ENCODE measurements at regions not wholly inside any gene's neighbourhood (a gene's known extent, or its start where the extent isn't known, plus 50 kb on each side); places are given as distances from the start of the nearest gene placed in this dataset.

- TF ChIP-seq EP300 (IDR thresholded peaks at IDR 0.05) (no peak), POLR2A (IDR thresholded peaks at IDR 0.05; ENCODE audit: low read depth) (no peak), POLR2AphosphoS5 (IDR thresholded peaks at IDR 0.05) (no peak), CTCF (IDR thresholded peaks at IDR 0.05) (no peak)
- Histone ChIP-seq H3K36me3 (no peaks in the 10 kb centered on the region), H3K9me3 (peaks cover 0 to 8% (median 7%) of the 10 kb centered on the region in 4 donors), H3K4me1 (no peaks in the 10 kb centered on the region), H3K27me3 (no peaks in the 10 kb centered on the region), H3K4me3 (no peak overlapping the region), H3K27ac (replicated peaks in 1 of 4) (no peak overlapping the region)
- 100% methylated on average over 1 of the region's 1 CpG for whole genome bisulfite sequencing
- no peak for DNase-seq (ENCODE audit: extremely low spot score)
- intact Hi-C loops (cut with DNase I) = no loop called here
These were observed 1385.8 kb downstream of the SI start for GRCh38 chr3:163692494-163692893.

DNA sequence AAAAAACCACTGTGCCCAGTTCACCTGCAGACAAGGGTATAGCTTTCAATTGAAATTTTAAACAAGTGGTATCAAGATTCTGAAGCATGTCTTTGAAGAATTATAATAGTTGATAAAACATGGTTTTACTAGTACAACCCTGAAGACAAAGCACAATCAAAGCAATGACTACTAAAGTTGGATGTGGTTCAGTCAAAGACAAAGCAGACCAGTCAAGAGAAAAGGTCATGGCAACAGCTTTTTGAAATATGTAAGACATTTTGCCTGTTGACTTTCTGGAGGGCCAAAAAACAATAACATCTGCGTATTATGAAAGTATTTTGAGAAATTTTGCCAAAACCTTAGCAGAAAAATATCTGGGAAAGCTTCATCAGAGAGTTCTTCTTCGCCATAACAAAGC lies 1393.6 kb downstream of the SI start:
- no peak overlapping the region for H3K4me3 ChIP-seq
- intact Hi-C loops (cut with DNase I) = no loop called here
- TF ChIP-seq POLR2AphosphoS5 (IDR thresholded peaks at IDR 0.05) = no peak
- TF ChIP-seq POLR2A (IDR thresholded peaks at IDR 0.05; ENCODE audit: low read depth) = no peak
- TF ChIP-seq CTCF (IDR thresholded peaks at IDR 0.05) = no peak
- no peak for TF ChIP-seq EP300 (IDR thresholded peaks at IDR 0.05)
- H3K4me1 ChIP-seq = no peaks in the 10 kb centered on the region
- H3K27ac ChIP-seq (replicated peaks in 1 of 4) = no peak overlapping the region
- no peaks in the 10 kb centered on the region for H3K36me3 ChIP-seq
- WGBS = 64% methylated on average over 2 of the region's 2 CpGs
- no peaks in the 10 kb centered on the region for H3K27me3 ChIP-seq
- H3K9me3 ChIP-seq = peaks cover 0 to 8% (median 6%) of the 10 kb centered on the region in 4 donors
- no peak for DNase-seq (ENCODE audit: extremely low spot score)

DNA sequence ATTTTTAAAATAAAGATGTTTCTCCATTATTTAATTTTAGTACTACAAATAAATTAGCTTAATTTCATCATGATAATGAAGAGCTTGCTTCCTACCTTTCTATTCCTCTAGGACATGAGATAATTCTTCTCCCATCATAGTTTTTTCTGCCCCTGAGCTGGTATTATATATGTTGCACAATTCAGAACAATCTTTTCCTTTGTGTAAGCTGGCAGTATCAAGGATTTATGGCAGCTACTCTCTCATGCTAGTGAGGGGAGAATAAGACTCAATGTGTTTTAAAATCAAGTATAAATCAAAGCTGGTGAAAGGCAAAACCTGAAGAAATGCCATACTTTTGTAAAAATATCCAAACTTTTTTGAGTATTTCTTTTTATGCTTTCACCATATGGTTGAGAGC lies 1405.3 kb downstream of the SI start:
- no peak for TF ChIP-seq POLR2AphosphoS5 (IDR thresholded peaks at IDR 0.05)
- TF ChIP-seq EP300 (IDR thresholded peaks at IDR 0.05) = no peak
- TF ChIP-seq POLR2A (IDR thresholded peaks at IDR 0.05; ENCODE audit: low read depth) = no peak
- TF ChIP-seq CTCF (IDR thresholded peaks at IDR 0.05) = no peak
- Histone ChIP-seq H3K27ac (replicated peaks in 1 of 4) (no peak overlapping the region), H3K4me3 (no peak overlapping the region), H3K36me3 (no peaks in the 10 kb centered on the region), H3K4me1 (no peaks in the 10 kb centered on the region), H3K9me3 (no peaks in the 10 kb centered on the region), H3K27me3 (no peaks in the 10 kb centered on the region)
- DNase-seq (ENCODE audit: extremely low spot score) = no peak
- intact Hi-C loops (cut with DNase I) = no loop called here

DNA sequence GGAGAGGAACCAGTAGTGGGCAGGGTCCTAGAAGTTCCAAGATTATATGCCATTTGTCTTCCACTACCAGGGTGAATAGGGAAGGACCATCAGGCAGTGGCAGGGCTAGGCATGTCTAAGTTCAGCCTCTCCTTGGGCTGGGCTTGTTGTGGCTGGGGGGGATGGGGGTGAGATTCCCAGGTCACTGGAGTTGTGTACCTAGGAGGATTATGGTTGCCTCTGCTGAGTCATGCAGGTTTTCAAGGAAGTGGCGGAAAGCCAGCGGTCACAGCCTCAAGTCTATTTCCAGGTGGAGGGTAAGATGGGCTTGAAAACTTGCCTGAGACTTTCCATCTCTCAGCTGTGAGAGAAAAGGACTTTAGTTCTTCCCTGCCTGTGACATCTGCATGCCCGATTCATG lies 1407.1 kb downstream of the SI start:
- H3K4me1 ChIP-seq = no peaks in the 10 kb centered on the region
- WGBS = 92% methylated on average over 3 of the region's 3 CpGs
- no peak overlapping the region for H3K4me3 ChIP-seq
- H3K9me3 ChIP-seq = peaks cover 0 to 8% (median 0%) of the 10 kb centered on the region in 4 donors
- DNase-seq (ENCODE audit: extremely low spot score) = no peak
- H3K27ac ChIP-seq (replicated peaks in 1 of 4) = no peak overlapping the region
- no peaks in the 10 kb centered on the region for H3K36me3 ChIP-seq
- TF ChIP-seq POLR2AphosphoS5 (IDR thresholded peaks at IDR 0.05) (no peak), POLR2A (IDR thresholded peaks at IDR 0.05; ENCODE audit: low read depth) (no peak), EP300 (IDR thresholded peaks at IDR 0.05) (no peak), CTCF (IDR thresholded peaks at IDR 0.05) (no peak)
- intact Hi-C loops (cut with DNase I) = no loop called here
- no peaks in the 10 kb centered on the region for H3K27me3 ChIP-seq

DNA sequence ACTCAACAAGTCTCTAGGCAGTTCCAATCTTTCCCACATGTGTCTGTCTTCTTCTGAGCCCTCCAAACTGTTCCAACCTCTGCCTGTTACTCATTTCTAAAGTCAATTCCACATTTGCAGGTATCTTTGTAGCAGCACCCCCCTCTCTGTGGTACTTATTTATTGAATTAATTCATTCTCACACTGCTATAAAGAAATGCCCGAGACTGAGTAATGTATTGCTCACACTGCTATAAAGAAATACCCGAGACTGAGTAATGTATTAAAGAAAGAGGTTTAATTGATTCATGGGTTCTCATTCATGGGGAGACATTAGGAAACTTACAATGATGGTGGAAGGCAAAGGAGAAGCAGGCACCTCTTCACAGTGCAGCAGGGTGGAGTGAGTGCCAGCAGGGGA lies 1413.8 kb downstream of the SI start:
- Histone ChIP-seq H3K27ac (replicated peaks in 1 of 4) (no peak overlapping the region), H3K27me3 (no peaks in the 10 kb centered on the region), H3K4me1 (no peaks in the 10 kb centered on the region), H3K9me3 (peaks cover 0 to 8% (median 0%) of the 10 kb centered on the region in 4 donors), H3K36me3 (no peaks in the 10 kb centered on the region), H3K4me3 (no peak overlapping the region)
- DNase-seq (ENCODE audit: extremely low spot score) = no peak
- TF ChIP-seq EP300 (IDR thresholded peaks at IDR 0.05) = no peak
- no peak for TF ChIP-seq CTCF (IDR thresholded peaks at IDR 0.05)
- no peak for TF ChIP-seq POLR2A (IDR thresholded peaks at IDR 0.05; ENCODE audit: low read depth)
- TF ChIP-seq POLR2AphosphoS5 (IDR thresholded peaks at IDR 0.05) = no peak
- WGBS = 85% methylated on average over 2 of the region's 2 CpGs
- intact Hi-C loops (cut with DNase I) = no loop called here
